Fibroblast of pulmonary artery (primary cell): ENCODE measurements at regions not wholly inside any gene's neighbourhood (a gene's known extent, or its start where the extent isn't known, plus 50 kb on each side); places are given as distances from the start of the nearest gene placed in this dataset.
A peak's percentile ranks its signal among the peaks of the same experiment; 100 is the strongest.
"Not testable (repeated sequence)": the region's sequence is repeated elsewhere in the genome, so short reads cannot be mapped to it uniquely, and the experiment has no call there.

Source experiments
- DNase-seq: peaks from one replicate; pipeline ENCODE4 v3.0.0-alpha.2; 2010; ENCODE audit warnings: low read depth
- H3K4me3 ChIP-seq: replicated peaks from 2 replicates; pipeline ENCODE4 v1.5.1; 2011; ENCODE audit warnings: low read depth, mild to moderate bottlenecking, control low read depth, low read length, moderate library complexity
- TF ChIP-seq, protein P1 (sequence below): IDR thresholded peaks from 2 replicates; pipeline ENCODE4 v1.5.1; 2011; ENCODE audit warnings: mild to moderate bottlenecking, control low read depth, low read length, inconsistent platforms; ENCODE audit errors: missing control alignments

DNA sequence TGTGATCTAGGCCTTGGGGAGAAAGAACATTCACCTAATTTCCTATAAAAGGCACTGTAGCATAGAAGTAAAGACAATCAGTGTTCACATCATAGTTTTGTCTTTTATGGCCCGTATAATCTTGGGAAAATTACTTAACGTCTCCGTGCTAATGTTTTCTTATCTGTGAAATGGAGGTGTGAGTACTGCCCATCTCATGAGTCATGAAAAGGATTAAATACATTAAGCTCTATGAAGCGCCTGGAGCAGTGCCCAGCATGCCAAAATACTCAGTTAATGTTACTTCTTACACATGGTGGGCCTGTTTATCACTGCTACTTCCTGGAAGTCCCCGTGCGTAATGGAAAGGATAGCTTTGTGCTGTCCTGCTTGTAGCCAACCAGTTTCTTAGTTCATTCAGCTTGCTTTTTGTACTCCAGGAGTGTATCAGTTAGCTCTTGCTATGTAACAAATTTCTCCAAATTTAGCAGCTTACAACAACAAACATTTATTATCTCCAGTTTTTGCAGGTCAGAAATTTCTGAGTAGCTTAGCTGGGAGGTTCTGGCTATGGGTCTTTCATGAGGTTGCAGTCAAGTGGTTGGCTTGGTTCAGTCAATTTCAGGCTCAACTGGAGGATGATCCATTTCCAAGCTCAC, 103.6 kb upstream of the BMP2 start:
- DNase-seq = peak; percentile 6
- H3K4me3 ChIP-seq = no peak overlapping the region
- TF ChIP-seq, protein P1, sequence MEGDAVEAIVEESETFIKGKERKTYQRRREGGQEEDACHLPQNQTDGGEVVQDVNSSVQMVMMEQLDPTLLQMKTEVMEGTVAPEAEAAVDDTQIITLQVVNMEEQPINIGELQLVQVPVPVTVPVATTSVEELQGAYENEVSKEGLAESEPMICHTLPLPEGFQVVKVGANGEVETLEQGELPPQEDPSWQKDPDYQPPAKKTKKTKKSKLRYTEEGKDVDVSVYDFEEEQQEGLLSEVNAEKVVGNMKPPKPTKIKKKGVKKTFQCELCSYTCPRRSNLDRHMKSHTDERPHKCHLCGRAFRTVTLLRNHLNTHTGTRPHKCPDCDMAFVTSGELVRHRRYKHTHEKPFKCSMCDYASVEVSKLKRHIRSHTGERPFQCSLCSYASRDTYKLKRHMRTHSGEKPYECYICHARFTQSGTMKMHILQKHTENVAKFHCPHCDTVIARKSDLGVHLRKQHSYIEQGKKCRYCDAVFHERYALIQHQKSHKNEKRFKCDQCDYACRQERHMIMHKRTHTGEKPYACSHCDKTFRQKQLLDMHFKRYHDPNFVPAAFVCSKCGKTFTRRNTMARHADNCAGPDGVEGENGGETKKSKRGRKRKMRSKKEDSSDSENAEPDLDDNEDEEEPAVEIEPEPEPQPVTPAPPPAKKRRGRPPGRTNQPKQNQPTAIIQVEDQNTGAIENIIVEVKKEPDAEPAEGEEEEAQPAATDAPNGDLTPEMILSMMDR = no peak

DNA sequence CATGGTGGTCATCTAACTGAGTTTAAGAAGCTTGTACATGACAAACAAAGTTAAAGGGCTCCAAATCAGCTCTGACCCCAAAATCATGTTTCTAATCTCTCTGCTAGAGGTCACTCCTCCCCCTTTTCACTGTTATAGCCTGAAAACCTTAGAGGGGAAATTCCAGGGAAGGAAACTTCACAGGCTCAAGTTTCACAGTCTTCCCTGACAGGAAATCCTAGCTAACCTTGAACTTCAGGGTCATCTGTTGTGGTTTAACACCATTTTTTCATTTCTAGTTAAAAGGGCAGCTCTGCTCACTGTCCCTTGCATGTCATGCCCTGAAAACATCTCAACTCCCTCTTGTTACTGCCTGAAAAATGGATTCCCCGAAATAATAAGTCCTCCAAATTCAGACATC, 104.4 kb upstream of the BMP2 start:
- TF ChIP-seq, protein P1 = no peak
- no peak overlapping the region for H3K4me3 ChIP-seq
- no peak for DNase-seq

DNA sequence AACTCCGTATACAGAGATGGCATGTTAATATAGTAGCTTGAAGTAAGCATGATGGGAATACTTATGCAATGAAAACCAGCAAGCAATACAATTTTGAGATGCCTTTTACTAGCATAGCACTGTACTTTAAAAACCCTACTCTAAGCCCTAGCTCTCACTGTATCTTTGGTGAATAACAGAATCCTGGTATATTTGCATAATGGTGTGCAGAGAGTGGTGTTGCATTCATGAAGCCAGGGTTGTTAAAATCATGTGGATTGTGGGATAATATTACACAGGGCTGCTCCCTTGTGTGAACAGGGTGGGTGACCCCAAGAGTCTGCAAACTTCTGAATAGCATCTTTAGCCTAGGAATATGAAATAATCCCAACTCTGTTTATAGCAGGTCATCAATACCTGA, 105.2 kb upstream of the BMP2 start:
- no peak for DNase-seq
- H3K4me3 ChIP-seq = no peak overlapping the region
- TF ChIP-seq, protein P1 = no peak

DNA sequence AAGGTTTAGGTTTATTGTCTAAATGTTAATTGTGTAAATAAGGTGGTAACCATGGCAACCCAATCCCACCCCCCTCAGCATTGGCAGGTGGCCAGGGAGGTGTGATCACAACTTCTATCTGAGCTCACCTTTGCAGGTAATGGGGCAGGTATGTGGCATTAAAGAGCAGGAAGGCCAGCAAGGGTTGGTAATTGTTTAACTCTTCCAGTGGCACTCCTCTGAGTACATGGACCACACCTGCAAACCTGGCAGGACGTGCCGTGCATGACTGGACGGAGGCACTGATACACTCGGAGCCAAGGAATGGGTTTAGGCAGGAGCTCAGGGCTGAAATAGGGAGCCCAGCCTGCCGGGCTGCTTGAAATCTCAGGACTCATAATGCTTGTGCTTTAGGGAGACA, 107.0 kb upstream of the BMP2 start:
- no peak for DNase-seq
- no peak overlapping the region for H3K4me3 ChIP-seq
- TF ChIP-seq, protein P1 = no peak

DNA sequence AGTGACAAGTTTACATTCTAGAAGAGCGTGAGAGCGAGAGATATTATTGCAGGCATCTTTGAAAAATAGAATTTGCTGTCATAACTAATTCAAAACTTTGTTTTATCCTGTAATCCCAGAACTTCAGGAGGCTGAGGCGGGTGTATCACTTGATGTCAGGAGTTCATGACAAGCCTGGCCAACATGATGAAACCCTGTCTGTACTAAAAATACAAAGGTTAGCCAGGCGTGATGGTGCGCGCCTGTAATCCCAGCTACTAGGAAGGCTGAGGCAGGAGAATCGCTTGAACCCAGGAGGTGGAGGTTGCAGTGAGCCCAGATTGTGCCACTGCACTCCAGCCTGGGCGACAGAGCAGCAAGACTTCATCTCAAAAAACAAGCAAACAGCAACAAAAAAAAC, 108.6 kb upstream of the BMP2 start:
- not testable (repeated sequence) for H3K4me3 ChIP-seq, DNase-seq

DNA sequence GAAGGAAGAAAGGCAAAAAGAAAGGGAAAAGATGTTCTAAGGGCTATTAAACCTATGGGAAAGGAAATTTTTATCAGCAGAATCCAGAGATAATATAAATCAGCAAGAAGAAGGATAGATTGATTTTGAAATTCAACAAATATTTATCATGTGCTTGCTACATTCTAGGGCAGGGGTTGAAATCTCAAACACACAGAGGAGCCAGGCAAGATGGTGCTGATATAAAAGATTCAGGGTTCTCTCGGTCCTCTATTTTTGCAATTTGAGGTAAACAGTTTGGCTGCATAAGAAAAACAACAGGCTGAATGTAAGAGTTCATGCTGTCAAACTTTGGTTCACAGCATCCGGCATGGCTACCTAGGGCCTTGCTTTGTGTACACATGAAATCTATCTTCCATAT, 109.6 kb upstream of the BMP2 start:
- H3K4me3 ChIP-seq = no peak overlapping the region
- no peak for DNase-seq
- TF ChIP-seq, protein P1 = no peak

DNA sequence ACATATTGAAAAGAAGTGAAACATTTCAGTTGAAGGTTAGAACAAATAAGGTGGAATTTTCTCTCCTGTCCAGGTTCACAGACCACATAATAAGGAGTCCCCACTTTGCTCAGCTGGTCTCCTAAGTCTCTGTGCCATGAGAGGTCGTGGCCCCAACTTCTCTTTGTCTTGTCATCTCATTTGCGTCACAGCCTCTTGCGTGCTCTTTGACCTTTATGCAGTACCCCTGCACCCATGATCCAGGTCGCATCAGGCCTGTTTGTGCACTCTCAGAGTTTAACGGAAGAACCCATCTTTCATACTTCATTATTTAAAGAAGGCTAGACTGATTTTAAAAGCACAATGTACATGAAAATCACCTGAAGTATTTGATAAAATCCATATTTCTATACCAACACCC, 110.4 kb upstream of the BMP2 start:
- TF ChIP-seq, protein P1 = no peak
- DNase-seq = no peak

More for the DNA sequence above, 110.4 kb upstream of the BMP2 start:
- H3K4me3 ChIP-seq = no peak overlapping the region
